ENCODE measurements at regions not wholly inside any gene's neighbourhood (a gene's known extent, or its start where the extent isn't known, plus 50 kb on each side); places are given as distances from the start of the nearest gene placed in this dataset.

- Histone ChIP-seq H3K79me1 (ENCODE audit: low read depth in 1 of 2, low read length in 2 of 2) (no peaks in the 10 kb centered on the region), H2AK5ac (ENCODE audit: low read depth, low read length) (no peak overlapping the region), H4K8ac (ENCODE audit: low read depth in 2 of 2, low read length in 2 of 2) (no peak overlapping the region), H2AFZ (replicated peaks; ENCODE audit: low read length, poor library complexity) (no peak overlapping the region), H3K27ac (ENCODE audit: insufficient read depth, low read length) (no peak overlapping the region), H3K4me3 (ENCODE audit: insufficient read depth, low read depth, low read length) (no peak overlapping the region), H2AK9ac (replicated peaks; ENCODE audit: low read depth, low read length, poor library complexity) (no peak overlapping the region), H4K91ac (ENCODE audit: insufficient read depth, low read depth, low read length) (no peak overlapping the region), H3K56ac (ENCODE audit: extremely low read depth, insufficient read depth, low read length) (no peak overlapping the region), H4K20me1 (ENCODE audit: insufficient read depth, low read length) (no peaks in the 10 kb centered on the region), H3K36me3 (ENCODE audit: control insufficient read depth, insufficient read depth, low read length) (no peaks in the 10 kb centered on the region), H2BK5ac (ENCODE audit: low read depth, low read length, poor library complexity, severe bottlenecking) (no peak overlapping the region), H3K4ac (ENCODE audit: low read depth, low read length) (no peak overlapping the region), H2BK20ac (ENCODE audit: low read depth, low read length) (no peak overlapping the region), H3K9me3 (ENCODE audit: control insufficient read depth, insufficient read depth, low read length) (no peaks in the 10 kb centered on the region), H3K9ac (ENCODE audit: low read depth, low read length) (no peak overlapping the region), H3K23ac (ENCODE audit: low read depth, low read length) (no peak overlapping the region), H3K4me2 (ENCODE audit: low read depth, low read length) (no peak overlapping the region), H4K5ac (ENCODE audit: low read depth, low read length) (no peak overlapping the region), H3K14ac (replicated peaks; ENCODE audit: low read depth, low read length) (no peak overlapping the region), H2BK15ac (ENCODE audit: low read depth, low read length) (no peak overlapping the region), H3K4me1 (ENCODE audit: control insufficient read depth, insufficient read depth, low read length) (no peaks in the 10 kb centered on the region), H2BK120ac (ENCODE audit: low read depth, low read length) (no peak overlapping the region), H3K18ac (ENCODE audit: low read depth, low read length) (no peak overlapping the region), H3K27me3 (ENCODE audit: control insufficient read depth, insufficient read depth, low read length) (peaks cover 22% of the 10 kb centered on the region), H3K9me1 (ENCODE audit: insufficient read depth, low read length) (no peaks in the 10 kb centered on the region)
- no TSS peak for BruUV-seq (replicated peaks)
- POLR2A ChIA-PET (ENCODE audit: unreplicated experiment): no interaction called here
- CTCF ChIA-PET: no interaction called here
- no peak for TF ChIP-seq BHLHE40 (IDR thresholded peaks at IDR 0.05; ENCODE audit: low read depth, low read length)
- no peak for TF ChIP-seq CEBPB (IDR thresholded peaks at IDR 0.05; ENCODE audit: low read depth, low read length)
- no peak for TF ChIP-seq RFX5 (IDR thresholded peaks at IDR 0.05; ENCODE audit: low read depth, low read length)
- intact Hi-C loops (cut with micrococcal nuclease) (no loop called here), dilution Hi-C loops (cut with HindIII; ENCODE audit: low sequenced_read_pairs, unreplicated experiment) (no loop called here), in situ Hi-C loops (cut with MboI; ENCODE audit: low sequenced_read_pairs) (no loop called here)
- DNase-seq: no peak
- ATAC-seq (ENCODE audit: low read depth): no peak
- WGBS, 2 experiments (ENCODE audit: extremely low coverage in 2 of 2, insufficient read length in 1 of 2): 78% methylated on average over 4 of the region's 6 CpGs; no CpG with 5 or more reads in 1 of the 2 experiments
These were observed 306.1 kb downstream of the BCOR start for GRCh38 chrX:39791691-39792090.

Data from IMR-90 (cell line).